HK-2 (cell line): ENCODE measurements at regions not wholly inside any gene's neighbourhood (a gene's known extent, or its start where the extent isn't known, plus 50 kb on each side); places are given as distances from the start of the nearest gene placed in this dataset.
"Not testable (repeated sequence)": the region's sequence is repeated elsewhere in the genome, so short reads cannot be mapped to it uniquely, and the experiment has no call there.

ENCODE experiments used
- DNase-seq: peaks from one replicate; pipeline ENCODE4 v3.0.0-alpha.2; 2018; ENCODE audit not compliant: unreplicated experiment

- DNase-seq = no peak
Measured at GRCh38 chrX:139026811-139027210, 315.3 kb upstream of the FGF13 start.

DNA sequence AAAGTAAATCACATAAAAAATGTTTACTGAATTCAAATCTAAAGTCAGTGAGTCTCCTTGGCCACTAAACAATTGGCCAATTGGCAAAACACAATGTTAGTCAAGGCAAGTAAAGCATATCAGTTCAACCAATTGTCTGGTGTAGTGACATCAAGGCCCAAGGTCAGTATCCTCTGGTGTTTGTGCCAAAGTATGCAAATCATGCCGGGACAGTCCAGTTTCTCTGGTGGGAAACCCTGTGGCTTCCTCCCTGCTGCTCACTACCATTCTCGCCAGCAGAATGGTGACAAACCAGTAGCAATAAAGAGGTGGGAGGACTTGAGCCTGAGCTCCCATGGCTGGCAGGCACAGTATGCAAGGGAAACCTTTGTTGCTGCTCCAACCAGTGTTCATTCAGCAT is 314.9 kb upstream of the FGF13 start:
- no peak for DNase-seq

- no peak for DNase-seq
Measured at GRCh38 chrX:139025816-139026215, 314.3 kb upstream of the FGF13 start.

- DNase-seq = no peak
Measured at GRCh38 chrX:139023531-139023930, 312.0 kb upstream of the FGF13 start.

DNA sequence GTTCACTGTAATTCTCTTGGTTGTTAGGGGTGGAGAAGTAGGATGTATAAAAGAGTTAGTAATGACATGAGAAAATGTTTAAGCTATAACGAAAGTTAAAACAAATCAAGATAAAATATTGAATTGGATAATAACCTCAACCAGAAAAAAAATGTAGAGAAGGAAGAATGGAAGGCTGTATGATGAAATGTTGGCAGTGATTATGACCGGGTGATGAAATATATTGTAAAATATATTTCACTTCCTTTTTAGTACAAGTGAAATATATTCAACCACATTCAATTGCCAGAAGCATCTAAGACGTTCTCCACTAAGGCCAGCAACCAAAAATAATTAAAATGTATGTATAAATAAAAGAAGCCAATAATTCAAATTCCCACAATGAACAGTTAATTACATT is 309.3 kb upstream of the FGF13 start:
- no peak for DNase-seq

DNA sequence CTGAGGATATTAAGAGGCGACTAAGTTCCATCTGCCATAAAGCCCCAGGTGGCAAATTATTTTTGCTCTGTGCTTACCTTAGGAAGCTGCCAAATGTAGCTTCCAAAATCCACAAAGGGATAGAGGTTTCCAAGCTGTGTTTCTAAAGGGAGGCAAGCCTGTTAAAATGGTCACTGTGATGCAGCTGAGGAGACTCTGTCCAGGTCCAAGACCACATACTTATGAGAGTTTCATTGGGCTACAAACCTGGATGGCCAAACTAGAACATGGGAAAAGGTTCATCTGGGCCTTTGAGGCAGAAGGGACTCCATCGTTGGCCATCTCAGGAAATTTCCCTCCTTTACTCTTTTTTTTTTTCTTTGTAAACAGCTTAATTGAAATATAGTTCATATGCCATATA is 306.9 kb upstream of the FGF13 start:
- no peak for DNase-seq

- DNase-seq = no peak
Measured at GRCh38 chrX:139015627-139016026, 304.1 kb upstream of the FGF13 start.

GRCh38 chrX:139008185-139008584 is 296.7 kb upstream of the FGF13 start:
- no peak for DNase-seq

- not testable (repeated sequence) for DNase-seq
Measured at GRCh38 chrX:139003856-139004527, 292.5 kb upstream of the FGF13 start.

- no peak for DNase-seq
Measured at GRCh38 chrX:139002319-139002718, 290.8 kb upstream of the FGF13 start.

DNA sequence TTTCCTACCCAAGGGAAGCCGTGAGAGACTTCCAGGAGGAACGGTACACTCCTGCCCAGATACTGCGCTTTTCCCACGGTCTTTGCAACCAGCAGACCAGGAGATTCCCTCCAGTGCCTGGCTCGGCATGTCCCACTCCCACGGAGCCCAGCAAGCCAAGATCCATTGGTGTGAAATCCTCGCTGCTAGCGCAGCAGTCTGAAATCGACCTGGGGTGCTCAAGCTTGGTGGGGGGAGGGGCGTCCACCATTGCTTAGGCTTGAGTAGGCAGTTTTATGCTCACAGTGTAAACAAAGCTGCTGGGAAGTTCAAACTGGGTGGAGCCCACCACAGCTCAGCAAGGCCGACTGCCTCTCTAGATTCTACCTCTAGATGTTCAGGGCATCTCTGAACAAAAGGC is 284.8 kb upstream of the FGF13 start:
- no peak for DNase-seq

DNA sequence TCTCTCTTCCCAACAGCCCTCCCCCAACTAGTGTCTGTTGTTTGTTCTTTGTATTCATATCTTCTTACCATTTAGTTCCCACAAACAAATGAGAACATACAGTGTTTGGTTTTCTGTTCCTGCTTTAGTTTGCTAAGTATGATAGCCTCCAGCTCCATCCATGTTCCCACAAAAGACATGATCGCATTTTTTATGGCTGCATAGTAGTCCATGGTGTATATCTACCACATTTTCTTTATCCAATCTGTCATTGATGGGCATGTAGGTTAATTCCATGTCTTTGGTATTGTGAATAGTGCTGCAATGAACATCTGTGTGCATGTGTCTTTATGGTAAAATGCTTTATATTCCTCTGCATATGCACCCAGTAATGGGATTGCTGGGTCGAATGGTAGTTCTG is 283.9 kb upstream of the FGF13 start:
- no peak for DNase-seq

DNA sequence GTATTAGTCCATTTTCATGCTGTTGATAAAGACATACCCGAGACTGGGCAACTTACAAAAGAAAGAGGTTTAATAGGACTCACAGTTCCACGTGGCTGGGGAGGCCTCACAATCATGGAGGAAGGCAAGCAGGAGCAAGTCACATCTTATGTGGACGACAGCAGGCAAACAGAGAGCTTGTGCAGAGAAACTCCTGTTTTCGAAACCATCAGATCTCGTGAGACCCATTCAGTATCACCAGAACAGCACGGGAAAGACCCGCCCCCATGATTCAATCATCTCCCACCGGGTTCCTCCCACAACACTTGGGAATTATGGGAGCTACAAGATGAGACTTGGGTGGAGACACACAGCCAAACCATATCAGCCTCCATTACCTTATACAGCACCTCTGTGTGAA is 278.9 kb upstream of the FGF13 start:
- DNase-seq = not testable (repeated sequence)

GRCh38 chrX:138986866-138987265 is 275.3 kb upstream of the FGF13 start:
- DNase-seq = no peak

GRCh38 chrX:138986235-138986634 is 274.7 kb upstream of the FGF13 start:
- no peak for DNase-seq

- no peak for DNase-seq
Measured at GRCh38 chrX:138982365-138982764, 270.8 kb upstream of the FGF13 start.

DNA sequence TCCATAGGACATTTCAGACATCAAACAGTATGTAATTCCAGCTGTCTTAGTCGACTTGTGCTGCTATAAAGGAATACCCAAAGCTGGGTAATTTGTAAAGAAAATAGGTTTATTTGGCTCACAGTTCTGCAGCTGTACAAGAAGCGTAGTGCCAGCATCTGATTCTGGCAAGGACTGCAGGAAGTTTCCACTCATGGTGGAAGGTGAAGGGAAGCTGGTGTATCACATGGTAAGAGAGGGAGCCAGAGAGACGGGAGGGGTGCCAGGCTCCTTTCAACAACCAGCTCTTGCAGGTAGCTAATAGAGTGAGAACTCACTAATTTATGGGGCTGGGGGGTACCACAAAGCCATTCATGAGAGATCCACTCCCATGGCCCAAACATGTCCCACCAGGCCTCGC is 253.0 kb upstream of the FGF13 start:
- DNase-seq = no peak

DNA sequence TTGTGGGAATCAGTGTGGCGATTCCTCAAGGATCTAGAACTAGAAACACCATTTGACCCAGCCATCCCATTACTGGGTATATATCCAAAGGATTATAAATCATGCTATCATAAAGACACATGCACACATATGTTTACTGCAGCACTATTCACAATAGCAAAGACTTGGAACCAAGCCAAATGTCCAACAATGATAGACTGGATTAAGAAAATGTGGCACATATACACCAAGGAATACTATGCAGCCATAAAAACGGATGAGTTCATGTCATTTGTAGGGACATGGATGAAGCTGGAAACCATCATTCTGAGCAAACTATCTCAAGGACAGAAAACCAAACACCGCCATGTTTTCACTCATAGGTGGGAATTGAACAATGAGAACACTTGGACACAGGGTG is 250.9 kb upstream of the FGF13 start:
- DNase-seq = not testable (repeated sequence)

DNA sequence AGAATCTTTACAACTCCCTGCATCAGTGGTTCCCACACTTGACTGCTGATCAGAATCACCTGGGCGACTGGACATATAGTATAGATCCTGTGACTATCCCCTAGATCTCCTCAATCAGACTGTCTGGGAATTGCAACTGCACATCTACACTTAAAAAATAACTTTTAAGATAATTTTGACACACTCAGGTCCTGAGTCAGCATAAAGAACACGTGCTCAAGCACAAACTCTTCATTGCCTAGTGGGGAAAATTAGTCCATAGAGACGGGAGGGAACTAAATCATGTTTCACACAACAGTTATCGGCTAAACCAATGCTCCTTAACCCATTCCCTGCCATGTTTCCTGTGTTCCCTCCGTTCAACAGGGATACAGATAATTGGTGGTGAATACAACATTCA is 243.5 kb upstream of the FGF13 start:
- no peak for DNase-seq

DNA sequence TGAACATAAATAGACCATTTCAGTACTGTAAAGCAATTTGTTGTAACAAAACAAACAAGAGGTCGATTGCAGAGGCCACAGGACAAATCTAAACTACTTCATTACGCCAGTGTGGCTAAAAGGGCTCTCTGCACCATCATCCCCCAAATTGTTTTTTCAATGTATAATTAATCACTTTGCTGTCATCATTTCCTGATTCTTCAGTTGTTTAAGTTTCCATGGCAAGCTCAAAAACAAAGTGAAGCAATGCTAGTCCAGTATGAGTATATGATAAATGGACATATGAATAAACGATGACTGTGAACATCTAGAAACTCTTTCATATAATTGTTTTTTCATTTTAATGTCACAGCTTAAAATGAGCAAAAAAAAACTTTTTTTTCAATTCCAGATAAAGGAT is 235.4 kb upstream of the FGF13 start:
- no peak for DNase-seq

DNA sequence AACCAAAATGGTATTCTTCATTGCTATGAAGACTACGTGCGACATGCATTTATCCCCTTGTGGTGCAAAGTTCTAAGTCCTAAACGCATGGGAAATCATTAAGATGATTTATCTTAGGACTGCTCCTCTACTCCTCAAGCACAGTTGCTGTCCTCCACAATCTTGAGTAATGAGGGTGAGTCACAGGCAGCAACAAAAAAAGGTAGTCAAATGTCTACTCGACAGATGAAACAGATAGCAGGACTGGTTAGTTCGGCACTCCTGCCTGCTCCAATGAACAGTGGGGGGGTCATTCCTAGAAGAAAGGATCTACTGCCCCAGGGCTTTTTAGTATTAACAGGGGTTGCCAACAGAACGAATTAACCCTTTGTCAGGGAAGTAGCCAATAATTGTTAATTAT is 233.7 kb upstream of the FGF13 start:
- no peak for DNase-seq

GRCh38 chrX:138939038-138939437 is 227.5 kb upstream of the FGF13 start:
- DNase-seq = no peak

DNA sequence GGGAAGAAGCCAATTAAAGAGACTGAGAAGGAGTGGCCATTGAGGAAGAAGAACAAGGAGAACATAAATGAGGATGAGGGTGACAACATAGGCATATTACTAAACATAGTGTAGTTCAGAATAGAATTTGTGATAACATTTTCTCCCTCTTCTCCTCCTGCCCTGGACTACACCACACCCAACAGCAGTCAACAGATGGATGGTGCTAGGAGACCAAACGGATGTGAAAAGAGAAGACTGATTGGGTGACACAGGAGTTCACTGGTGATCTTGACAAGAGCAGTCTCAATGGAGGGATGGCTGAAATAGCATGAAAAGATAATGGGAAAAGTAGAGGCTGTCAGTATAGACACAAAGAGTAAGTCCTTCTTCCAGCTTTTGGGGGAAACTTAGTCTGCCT is 226.5 kb upstream of the FGF13 start:
- DNase-seq = no peak

DNA sequence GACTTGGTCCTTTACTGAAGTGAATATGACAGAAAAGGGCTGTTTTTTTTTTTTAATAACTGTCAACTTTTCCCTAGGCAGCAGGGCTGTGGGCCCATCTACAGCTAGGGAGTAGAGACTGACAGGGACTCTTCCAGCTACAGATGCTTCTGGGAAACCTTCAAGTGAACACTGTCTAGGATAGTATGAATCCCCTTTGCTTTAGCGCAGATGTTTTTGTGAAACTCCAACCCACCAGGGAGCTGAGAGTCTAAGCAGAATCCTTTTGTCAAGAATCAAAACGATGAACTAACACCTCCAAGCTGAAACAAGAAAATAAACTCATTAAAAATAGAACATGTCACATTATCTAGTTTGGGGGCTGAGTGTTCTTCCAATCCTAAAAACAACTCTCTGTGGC is 219.7 kb upstream of the FGF13 start:
- DNase-seq = no peak

DNA sequence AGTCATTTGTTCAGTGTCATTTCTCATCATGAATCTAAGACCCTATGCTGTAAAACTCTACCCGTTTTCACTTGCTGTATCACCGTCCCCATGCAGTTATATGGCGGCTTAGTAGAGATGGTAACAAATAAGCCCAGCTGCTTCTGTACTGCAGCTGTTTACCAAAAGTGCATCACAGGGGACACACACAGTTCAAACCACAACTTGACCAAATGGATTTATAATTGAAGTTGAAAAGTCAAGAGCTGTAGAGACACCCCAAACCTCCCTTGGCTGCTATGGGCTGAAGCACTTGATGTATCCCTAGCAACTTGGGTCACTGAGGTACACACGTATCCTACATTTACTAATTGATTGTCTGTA is 219.0 kb upstream of the FGF13 start:
- DNase-seq = no peak
